HEK293 (cell line): ENCODE measurements at regions not wholly inside any gene's neighbourhood (a gene's known extent, or its start where the extent isn't known, plus 50 kb on each side); places are given as distances from the start of the nearest gene placed in this dataset.

ENCODE experiments used
- CTCF ChIA-PET: fragments of 350-600 bp; formaldehyde crosslinking; extraction: SDS; loops from one replicate; lab custom pipeline; 2021; ENCODE audit warnings: antibody characterized with exemption; lab: Yijun Ruan, JAX
- POLR2A ChIA-PET: fragments of 300-600 bp; formaldehyde crosslinking; extraction: SDS; loops from one replicate; lab custom pipeline; 2020; ENCODE audit warnings: antibody characterized with exemption, inconsistent platforms; lab: Yijun Ruan, JAX
- H3K27ac ChIP-seq: fragments of 200-500 bp; sonication (Bioruptor generic); 2 replicates; pipeline ENCODE4 v1.5.1; 2014; ENCODE audit warnings: low read depth, low read length, control low read depth, inconsistent platforms; ENCODE audit errors: extremely low read depth
- H3K36me3 ChIP-seq, 2 experiments: fragments of 200-500 bp in 1 of 2; sonication (Bioruptor generic) in 1 of 2; 1 replicate in 1 of 2; 2 replicates in 1 of 2; pipeline ENCODE4 v1.5.1; 2014 to 2017; ENCODE audit warnings: inconsistent platforms in 2 of 2, low read length in 2 of 2; ENCODE audit not compliant: control insufficient read depth in 2 of 2, insufficient read depth in 1 of 2
- H3K4me1 ChIP-seq: fragments of 200-500 bp; sonication (Bioruptor generic); 2 replicates; pipeline ENCODE4 v1.5.1; 2014; ENCODE audit warnings: mild to moderate bottlenecking, low read length, inconsistent platforms; ENCODE audit not compliant: control insufficient read depth, insufficient read depth
- H3K4me3 ChIP-seq: 2 replicates; pipeline ENCODE4 v1.5.1; 2011; ENCODE audit warnings: low read depth, mild to moderate bottlenecking, control low read depth, low read length, moderate library complexity
- H3K9me3 ChIP-seq: fragments of 200-500 bp; sonication (Bioruptor generic); 2 replicates; pipeline ENCODE4 v1.5.1; 2014; ENCODE audit warnings: low read depth, low read length, inconsistent platforms; ENCODE audit not compliant: control insufficient read depth, insufficient read depth
- EGR2 ChIP-seq: fragments of 450-650 bp; formaldehyde crosslinking; IDR thresholded peaks from 2 replicates; pipeline ENCODE4 v1.5.1; 2016; ENCODE audit warnings: low read depth, missing biosample characterization, missing genetic modification characterization
- GFI1B ChIP-seq: fragments of 450-650 bp; formaldehyde crosslinking; IDR thresholded peaks from 2 replicates; pipeline ENCODE4 v1.5.1; 2016; ENCODE audit warnings: missing biosample characterization, missing genetic modification characterization
- HOXC10 ChIP-seq: sonication (generic); formaldehyde crosslinking; IDR thresholded peaks from 2 replicates; pipeline ENCODE4 v1.8.1; 2023; ENCODE audit warnings: mild to moderate bottlenecking, missing genetic modification reagents
- KLF10 ChIP-seq: fragments of 450-650 bp; IDR thresholded peaks from 2 replicates; pipeline ENCODE4 v1.5.1; 2018; ENCODE audit warnings: missing biosample characterization, mild to moderate bottlenecking, missing genetic modification characterization
- OVOL3 ChIP-seq: fragments of 450-650 bp; formaldehyde crosslinking; IDR thresholded peaks from 2 replicates; pipeline ENCODE4 v1.5.1; 2016; ENCODE audit warnings: missing biosample characterization, missing genetic modification characterization
- SETDB1 ChIP-seq: IDR thresholded peaks from one replicate; pipeline ENCODE4 v1.6.1; 2017; ENCODE audit warnings: mild to moderate bottlenecking, low read length, moderate library complexity, mixed read lengths; ENCODE audit not compliant: insufficient read length
- YY2 ChIP-seq: fragments of 450-650 bp; formaldehyde crosslinking; IDR thresholded peaks from 2 replicates; pipeline ENCODE4 v1.5.1; 2016; ENCODE audit warnings: missing biosample characterization, missing genetic modification characterization
- ZFP41 ChIP-seq: fragments of 450-650 bp; formaldehyde crosslinking; IDR thresholded peaks from 2 replicates; pipeline ENCODE4 v1.5.1; 2016; ENCODE audit warnings: missing biosample characterization, missing genetic modification characterization, borderline replicate concordance
- ZNF214 ChIP-seq: fragments of 450-650 bp; formaldehyde crosslinking; IDR thresholded peaks from 2 replicates; pipeline ENCODE4 v1.5.1; 2017; ENCODE audit warnings: missing biosample characterization, mild to moderate bottlenecking, missing genetic modification characterization, borderline replicate concordance
- ZNF24 ChIP-seq: fragments of 450-650 bp; formaldehyde crosslinking; IDR thresholded peaks from 2 replicates; pipeline ENCODE4 v1.5.1; 2016; ENCODE audit warnings: missing biosample characterization, missing genetic modification characterization
- ZNF248 ChIP-seq: fragments of 450-650 bp; formaldehyde crosslinking; IDR thresholded peaks from 2 replicates; pipeline ENCODE4 v1.5.1; 2017; ENCODE audit warnings: missing biosample characterization, missing genetic modification characterization
- ZNF423 ChIP-seq: fragments of 450-650 bp; formaldehyde crosslinking; IDR thresholded peaks from 2 replicates; pipeline ENCODE4 v1.5.1; 2016; ENCODE audit warnings: missing biosample characterization, missing genetic modification characterization
- ZNF426 ChIP-seq: fragments of 450-650 bp; formaldehyde crosslinking; IDR thresholded peaks from 2 replicates; pipeline ENCODE4 v1.5.1; 2017; ENCODE audit warnings: missing biosample characterization, missing genetic modification characterization, mild to moderate bottlenecking, inconsistent platforms, moderate library complexity
- ZNF48 ChIP-seq: fragments of 450-650 bp; formaldehyde crosslinking; IDR thresholded peaks from 2 replicates; pipeline ENCODE4 v1.5.1; 2016; ENCODE audit warnings: missing biosample characterization, missing genetic modification characterization
- ZNF548 ChIP-seq: fragments of 450-650 bp; formaldehyde crosslinking; IDR thresholded peaks from 2 replicates; pipeline ENCODE4 v1.5.1; 2016; ENCODE audit warnings: missing biosample characterization, missing genetic modification characterization
- ZNF549 ChIP-seq: fragments of 450-650 bp; IDR thresholded peaks from 2 replicates; pipeline ENCODE4 v1.5.1; 2018; ENCODE audit warnings: missing biosample characterization, missing genetic modification characterization, mild to moderate bottlenecking, inconsistent platforms, moderate library complexity
- ZNF555 ChIP-seq: fragments of 450-650 bp; formaldehyde crosslinking; conservative IDR thresholded peaks from 2 replicates; pipeline ENCODE4 v1.5.1; 2017; ENCODE audit warnings: missing biosample characterization, mild to moderate bottlenecking, missing genetic modification characterization, inconsistent platforms
- ZNF600 ChIP-seq: fragments of 450-650 bp; formaldehyde crosslinking; IDR thresholded peaks from 2 replicates; pipeline ENCODE4 v1.5.1; 2016; ENCODE audit warnings: missing biosample characterization, missing genetic modification characterization
- ZNF76 ChIP-seq: fragments of 450-650 bp; formaldehyde crosslinking; IDR thresholded peaks from 2 replicates; pipeline ENCODE4; 2016; ENCODE audit warnings: low read depth, missing biosample characterization, missing genetic modification characterization, borderline replicate concordance
- ZNF785 ChIP-seq: fragments of 450-650 bp; formaldehyde crosslinking; IDR thresholded peaks from 2 replicates; pipeline ENCODE4 v1.5.1; 2016; ENCODE audit warnings: missing biosample characterization, missing genetic modification characterization
- ZSCAN30 ChIP-seq: fragments of 450-650 bp; IDR thresholded peaks from 2 replicates; pipeline ENCODE4 v1.5.1; 2018; ENCODE audit warnings: missing biosample characterization, mild to moderate bottlenecking, missing genetic modification characterization, moderate library complexity
- TF ChIP-seq, protein P1 (sequence below): fragments of 450-650 bp; formaldehyde crosslinking; IDR thresholded peaks from 2 replicates; pipeline ENCODE4 v1.5.1; 2016; ENCODE audit warnings: missing biosample characterization, missing genetic modification characterization
- TF ChIP-seq, protein P2 (sequence below): fragments of 450-650 bp; formaldehyde crosslinking; conservative IDR thresholded peaks from 2 replicates; pipeline ENCODE4 v1.5.1; 2016; ENCODE audit warnings: low read depth, missing biosample characterization, missing genetic modification characterization
- TF ChIP-seq, protein P3 (sequence below): fragments of 450-650 bp; formaldehyde crosslinking; IDR thresholded peaks from 2 replicates; pipeline ENCODE4 v1.5.1; 2016; ENCODE audit warnings: missing biosample characterization, missing genetic modification characterization
- TF ChIP-seq, protein P4 (sequence below): fragments of 450-650 bp; formaldehyde crosslinking; IDR thresholded peaks from 2 replicates; pipeline ENCODE4 v1.5.1; 2016; ENCODE audit warnings: missing biosample characterization, missing genetic modification characterization

DNA sequence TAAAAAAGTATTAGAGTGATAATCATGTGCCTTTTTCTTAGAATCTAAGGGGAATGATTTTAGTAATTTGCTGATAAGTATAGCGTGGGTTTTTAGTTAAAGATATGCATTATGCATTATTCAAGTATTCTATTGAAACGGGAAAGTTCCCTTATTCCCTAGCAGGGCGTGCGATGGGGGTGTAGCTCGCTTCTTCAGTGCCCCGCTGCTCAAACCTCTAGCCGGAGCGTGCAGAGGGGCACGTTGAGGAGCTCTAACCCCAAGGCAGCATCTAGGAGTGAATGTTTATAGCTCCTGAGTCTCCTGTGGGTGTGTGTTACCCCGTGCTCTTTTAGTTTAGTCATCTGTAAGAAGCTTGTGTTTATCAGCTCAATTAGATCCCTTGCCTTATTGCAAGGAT is 1339.5 kb upstream of the MAP3K7 start (continued):
- TF ChIP-seq, protein P1, sequence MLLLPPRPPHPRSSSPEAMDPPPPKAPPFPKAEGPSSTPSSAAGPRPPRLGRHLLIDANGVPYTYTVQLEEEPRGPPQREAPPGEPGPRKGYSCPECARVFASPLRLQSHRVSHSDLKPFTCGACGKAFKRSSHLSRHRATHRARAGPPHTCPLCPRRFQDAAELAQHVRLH (tag by site-specific recombination), result no peak
- TF ChIP-seq ZNF549 (tag by site-specific recombination) (no peak), ZNF248 (tag by site-specific recombination) (no peak), ZNF426 (tag by site-specific recombination) (no peak), ZNF48 (tag by site-specific recombination) (no peak), ZNF548 (no peak), HOXC10 (CRISPR knock-in tag) (no peak), ZNF24 (tag by site-specific recombination) (no peak), ZFP41 (tag by site-specific recombination) (no peak), OVOL3 (tag by site-specific recombination) (no peak)

DNA sequence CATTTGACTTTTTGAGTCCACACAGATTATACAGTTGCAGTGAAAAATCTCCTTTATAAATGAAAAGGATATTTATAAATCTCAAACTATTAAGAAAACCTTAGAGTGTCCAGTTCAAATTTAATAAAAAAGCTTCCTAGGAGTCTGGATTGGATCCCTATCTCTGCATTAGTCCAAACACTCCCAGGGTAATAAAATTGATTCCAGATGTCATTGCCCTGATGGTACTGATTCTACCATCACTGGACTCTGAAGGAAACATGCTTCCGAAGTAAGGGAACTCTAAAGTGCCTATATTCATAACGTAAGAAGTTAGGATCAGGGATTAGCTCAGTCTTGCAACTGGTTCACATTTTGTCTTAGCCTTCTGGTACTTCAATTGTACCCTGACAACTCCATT is 1325.1 kb upstream of the MAP3K7 start:
- H3K9me3 ChIP-seq, result no peaks in the 10 kb centered on the region
- H3K4me3 ChIP-seq, result no peak overlapping the region
- CTCF ChIA-PET, result no interaction called here
- no peak for TF ChIP-seq ZNF76 (tag by site-specific recombination)
- TF ChIP-seq, protein P2, sequence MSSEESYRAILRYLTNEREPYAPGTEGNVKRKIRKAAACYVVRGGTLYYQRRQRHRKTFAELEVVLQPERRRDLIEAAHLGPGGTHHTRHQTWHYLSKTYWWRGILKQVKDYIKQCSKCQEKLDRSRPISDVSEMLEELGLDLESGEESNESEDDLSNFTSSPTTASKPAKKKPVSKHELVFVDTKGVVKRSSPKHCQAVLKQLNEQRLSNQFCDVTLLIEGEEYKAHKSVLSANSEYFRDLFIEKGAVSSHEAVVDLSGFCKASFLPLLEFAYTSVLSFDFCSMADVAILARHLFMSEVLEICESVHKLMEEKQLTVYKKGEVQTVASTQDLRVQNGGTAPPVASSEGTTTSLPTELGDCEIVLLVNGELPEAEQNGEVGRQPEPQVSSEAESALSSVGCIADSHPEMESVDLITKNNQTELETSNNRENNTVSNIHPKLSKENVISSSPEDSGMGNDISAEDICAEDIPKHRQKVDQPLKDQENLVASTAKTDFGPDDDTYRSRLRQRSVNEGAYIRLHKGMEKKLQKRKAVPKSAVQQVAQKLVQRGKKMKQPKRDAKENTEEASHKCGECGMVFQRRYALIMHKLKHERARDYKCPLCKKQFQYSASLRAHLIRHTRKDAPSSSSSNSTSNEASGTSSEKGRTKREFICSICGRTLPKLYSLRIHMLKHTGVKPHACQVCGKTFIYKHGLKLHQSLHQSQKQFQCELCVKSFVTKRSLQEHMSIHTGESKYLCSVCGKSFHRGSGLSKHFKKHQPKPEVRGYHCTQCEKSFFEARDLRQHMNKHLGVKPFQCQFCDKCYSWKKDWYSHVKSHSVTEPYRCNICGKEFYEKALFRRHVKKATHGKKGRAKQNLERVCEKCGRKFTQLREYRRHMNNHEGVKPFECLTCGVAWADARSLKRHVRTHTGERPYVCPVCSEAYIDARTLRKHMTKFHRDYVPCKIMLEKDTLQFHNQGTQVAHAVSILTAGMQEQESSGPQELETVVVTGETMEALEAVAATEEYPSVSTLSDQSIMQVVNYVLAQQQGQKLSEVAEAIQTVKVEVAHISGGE (tag by site-specific recombination), result no peak
- TF ChIP-seq ZNF423 (tag by site-specific recombination), result no peak
- no peaks in the 10 kb centered on the region for H3K4me1 ChIP-seq
- H3K27ac ChIP-seq, result no peak overlapping the region
- no peaks in the 10 kb centered on the region for H3K36me3 ChIP-seq
- POLR2A ChIA-PET, result no interaction called here

DNA sequence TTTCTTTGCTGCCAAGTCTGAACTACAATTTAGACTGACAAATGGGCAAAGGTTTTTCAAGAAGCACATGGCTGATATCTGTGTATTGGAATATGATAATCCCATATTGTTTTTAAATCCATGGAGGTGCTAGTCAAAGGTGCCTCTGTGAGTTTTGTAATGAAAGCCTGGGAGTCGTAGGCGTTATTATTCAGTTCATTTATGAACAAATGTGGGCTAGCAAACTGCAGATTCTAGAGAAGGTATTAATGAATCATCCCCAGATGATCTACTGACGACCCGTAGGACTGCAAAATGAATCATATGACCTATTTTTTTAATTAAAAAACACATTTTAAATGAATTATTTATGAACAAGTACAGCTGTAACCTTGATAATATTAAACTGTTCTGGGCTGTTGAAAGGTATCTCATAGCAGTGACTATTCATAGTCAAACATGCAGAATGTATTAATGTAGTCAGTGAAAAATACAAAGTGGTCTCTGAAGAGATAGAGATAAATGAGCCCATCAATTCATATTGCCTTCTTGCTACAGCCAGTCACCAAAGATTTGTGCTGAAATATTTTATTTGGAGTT is 1317.8 kb upstream of the MAP3K7 start:
- Histone ChIP-seq H3K9me3 (no peaks in the 10 kb centered on the region), H3K36me3 (no peaks in the 10 kb centered on the region), H3K4me1 (no peaks in the 10 kb centered on the region), H3K27ac (no peak overlapping the region), H3K4me3 (no peak overlapping the region)
- POLR2A ChIA-PET, result no interaction called here
- CTCF ChIA-PET, result interaction anchor here (0.6 kb wide), 1 partner anchor 926 kb away, joined by 4 read pairs; no protein-coding TSS in a partner anchor
- TF ChIP-seq KLF10 (no peak), SETDB1 (no peak), ZNF214 (tag by site-specific recombination) (no peak), GFI1B (no peak), EGR2 (tag by site-specific recombination) (no peak), ZSCAN30 (tag by site-specific recombination) (no peak), ZNF248 (tag by site-specific recombination) (no peak), ZNF600 (tag by site-specific recombination) (no peak), ZNF555 (tag by site-specific recombination) (no peak), YY2 (tag by site-specific recombination) (no peak), ZNF548 (no peak), ZNF785 (tag by site-specific recombination) (no peak)
- TF ChIP-seq, protein P3, sequence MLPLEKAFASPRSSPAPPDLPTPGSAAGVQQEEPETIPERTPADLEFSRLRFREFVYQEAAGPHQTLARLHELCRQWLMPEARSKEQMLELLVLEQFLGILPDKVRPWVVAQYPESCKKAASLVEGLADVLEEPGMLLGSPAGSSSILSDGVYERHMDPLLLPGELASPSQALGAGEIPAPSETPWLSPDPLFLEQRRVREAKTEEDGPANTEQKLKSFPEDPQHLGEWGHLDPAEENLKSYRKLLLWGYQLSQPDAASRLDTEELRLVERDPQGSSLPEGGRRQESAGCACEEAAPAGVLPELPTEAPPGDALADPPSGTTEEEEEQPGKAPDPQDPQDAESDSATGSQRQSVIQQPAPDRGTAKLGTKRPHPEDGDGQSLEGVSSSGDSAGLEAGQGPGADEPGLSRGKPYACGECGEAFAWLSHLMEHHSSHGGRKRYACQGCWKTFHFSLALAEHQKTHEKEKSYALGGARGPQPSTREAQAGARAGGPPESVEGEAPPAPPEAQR (tag by site-specific recombination), result no peak
- TF ChIP-seq, protein P4, sequence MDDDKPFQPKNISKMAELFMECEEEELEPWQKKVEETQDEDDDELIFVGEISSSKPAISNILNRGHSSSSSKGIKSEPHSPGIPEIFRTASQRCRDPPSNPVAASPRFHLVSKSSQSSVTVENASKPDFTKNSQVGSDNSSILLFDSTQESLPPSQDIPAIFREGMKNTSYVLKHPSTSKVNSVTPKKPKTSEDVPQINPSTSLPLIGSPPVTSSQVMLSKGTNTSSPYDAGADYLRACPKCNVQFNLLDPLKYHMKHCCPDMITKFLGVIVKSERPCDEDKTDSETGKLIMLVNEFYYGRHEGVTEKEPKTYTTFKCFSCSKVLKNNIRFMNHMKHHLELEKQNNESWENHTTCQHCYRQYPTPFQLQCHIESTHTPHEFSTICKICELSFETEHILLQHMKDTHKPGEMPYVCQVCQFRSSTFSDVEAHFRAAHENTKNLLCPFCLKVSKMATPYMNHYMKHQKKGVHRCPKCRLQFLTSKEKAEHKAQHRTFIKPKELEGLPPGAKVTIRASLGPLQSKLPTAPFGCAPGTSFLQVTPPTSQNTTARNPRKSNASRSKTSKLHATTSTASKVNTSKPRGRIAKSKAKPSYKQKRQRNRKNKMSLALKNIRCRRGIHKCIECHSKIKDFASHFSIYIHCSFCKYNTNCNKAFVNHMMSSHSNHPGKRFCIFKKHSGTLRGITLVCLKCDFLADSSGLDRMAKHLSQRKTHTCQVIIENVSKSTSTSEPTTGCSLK, result no peak
